ENCODE measurements at regions not wholly inside any gene's neighbourhood (a gene's known extent, or its start where the extent isn't known, plus 50 kb on each side); places are given as distances from the start of the nearest gene placed in this dataset.
A peak's percentile ranks its signal among the peaks of the same experiment; 100 is the strongest.

- Histone ChIP-seq H3K27me3 (ENCODE audit: insufficient read depth, low read length) (no peaks in the 10 kb centered on the region), H3K4me1 (ENCODE audit: control insufficient read depth in 1 of 2, insufficient read depth in 2 of 2, low read length in 2 of 2) (no peaks in the 10 kb centered on the region), H3K4ac (ENCODE audit: low read depth, low read length) (no peak overlapping the region), H4K91ac (ENCODE audit: low read depth, low read length) (no peak overlapping the region), H3K4me2 (ENCODE audit: low read length) (no peak overlapping the region), H3K14ac (ENCODE audit: low read length) (no peak overlapping the region), H2BK120ac (ENCODE audit: insufficient read depth, low read length, poor library complexity) (no peak overlapping the region), H3K9me3 (ENCODE audit: insufficient read depth, low read depth, low read length) (no peaks in the 10 kb centered on the region), H2AK5ac (ENCODE audit: low read length) (no peak overlapping the region), H2BK12ac (ENCODE audit: low read length) (no peak overlapping the region), H3K4me3 (ENCODE audit: low read depth, low read length) (no peak overlapping the region), H3K18ac (ENCODE audit: low read length) (no peak overlapping the region), H2AFZ (ENCODE audit: insufficient read depth, low read length, poor library complexity) (no peak overlapping the region), H3K36me3 (ENCODE audit: control insufficient read depth in 1 of 2, insufficient read depth in 2 of 2, low read length in 2 of 2) (no peaks in the 10 kb centered on the region), H4K8ac (ENCODE audit: low read depth, low read length) (no peak overlapping the region), H3K27ac (ENCODE audit: low read depth, low read length) (no peak overlapping the region), H3K23ac (ENCODE audit: low read length) (no peak overlapping the region), H3K9ac (ENCODE audit: low read length) (no peak overlapping the region), H3K79me1 (ENCODE audit: low read length) (no peaks in the 10 kb centered on the region), H2BK5ac (ENCODE audit: low read depth, low read length, poor library complexity) (no peak overlapping the region), H3K79me2 (ENCODE audit: control insufficient read depth, insufficient read depth, low read length, poor library complexity) (no peaks in the 10 kb centered on the region), H4K12ac (ENCODE audit: low read depth, low read length) (no peak overlapping the region)
- no peak for DNase-seq
- 86% methylated on average over 1 of the region's 10 CpGs for WGBS (ENCODE audit: extremely low coverage, insufficient coverage, insufficient read length)
Measured at GRCh38 chr12:111256629-111257434, 112.1 kb downstream of the PHETA1 start.

GRCh38 chr12:111255261-111255660 is 113.6 kb downstream of the PHETA1 start:
- no peak overlapping the region for H3K4me2 ChIP-seq (ENCODE audit: low read length)
- no peak overlapping the region for H2AK5ac ChIP-seq (ENCODE audit: low read length)
- H3K18ac ChIP-seq (ENCODE audit: low read length): no peak overlapping the region
- H3K14ac ChIP-seq (ENCODE audit: low read length): no peak overlapping the region
- no peaks in the 10 kb centered on the region for H3K4me1 ChIP-seq (ENCODE audit: control insufficient read depth in 1 of 2, insufficient read depth in 2 of 2, low read length in 2 of 2)
- no peak overlapping the region for H3K27ac ChIP-seq (ENCODE audit: low read depth, low read length)
- no peak overlapping the region for H2BK120ac ChIP-seq (ENCODE audit: insufficient read depth, low read length, poor library complexity)
- no peak overlapping the region for H4K12ac ChIP-seq (ENCODE audit: low read depth, low read length)
- no peaks in the 10 kb centered on the region for H3K36me3 ChIP-seq (ENCODE audit: control insufficient read depth in 1 of 2, insufficient read depth in 2 of 2, low read length in 2 of 2)
- H2AFZ ChIP-seq (ENCODE audit: insufficient read depth, low read length, poor library complexity): no peak overlapping the region
- no peak overlapping the region for H2BK12ac ChIP-seq (ENCODE audit: low read length)
- no CpG with 5 or more reads among the region's 7 CpGs for WGBS (ENCODE audit: extremely low coverage, insufficient coverage, insufficient read length)
- no peaks in the 10 kb centered on the region for H3K79me2 ChIP-seq (ENCODE audit: control insufficient read depth, insufficient read depth, low read length, poor library complexity)
- H4K91ac ChIP-seq (ENCODE audit: low read depth, low read length): no peak overlapping the region
- H3K27me3 ChIP-seq (ENCODE audit: insufficient read depth, low read length): no peaks in the 10 kb centered on the region
- no peak overlapping the region for H3K9ac ChIP-seq (ENCODE audit: low read length)
- no peak overlapping the region for H3K4me3 ChIP-seq (ENCODE audit: low read depth, low read length)
- H2BK5ac ChIP-seq (ENCODE audit: low read depth, low read length, poor library complexity): no peak overlapping the region
- H3K79me1 ChIP-seq (ENCODE audit: low read length): no peaks in the 10 kb centered on the region
- no peaks in the 10 kb centered on the region for H3K9me3 ChIP-seq (ENCODE audit: insufficient read depth, low read depth, low read length)
- H4K8ac ChIP-seq (ENCODE audit: low read depth, low read length): no peak overlapping the region
- H3K23ac ChIP-seq (ENCODE audit: low read length): no peak overlapping the region
- no peak for DNase-seq
- H3K4ac ChIP-seq (ENCODE audit: low read depth, low read length): no peak overlapping the region

GRCh38 chr12:111254106-111254505 is 114.8 kb downstream of the PHETA1 start:
- no peak overlapping the region for H3K14ac ChIP-seq (ENCODE audit: low read length)
- H2BK5ac ChIP-seq (ENCODE audit: low read depth, low read length, poor library complexity): no peak overlapping the region
- no peak overlapping the region for H4K12ac ChIP-seq (ENCODE audit: low read depth, low read length)
- no peak overlapping the region for H3K18ac ChIP-seq (ENCODE audit: low read length)
- H3K4me2 ChIP-seq (ENCODE audit: low read length): no peak overlapping the region
- H3K4ac ChIP-seq (ENCODE audit: low read depth, low read length): no peak overlapping the region
- peak overlapping the region; percentile 70 for H3K9ac ChIP-seq (ENCODE audit: low read length)
- H2BK120ac ChIP-seq (ENCODE audit: insufficient read depth, low read length, poor library complexity): no peak overlapping the region
- H4K8ac ChIP-seq (ENCODE audit: low read depth, low read length): no peak overlapping the region
- H4K91ac ChIP-seq (ENCODE audit: low read depth, low read length): no peak overlapping the region
- no CpG with 5 or more reads among the region's 3 CpGs for WGBS (ENCODE audit: extremely low coverage, insufficient coverage, insufficient read length)
- H3K4me3 ChIP-seq (ENCODE audit: low read depth, low read length): no peak overlapping the region
- H3K27me3 ChIP-seq (ENCODE audit: insufficient read depth, low read length): no peaks in the 10 kb centered on the region
- H3K79me2 ChIP-seq (ENCODE audit: control insufficient read depth, insufficient read depth, low read length, poor library complexity): no peaks in the 10 kb centered on the region
- H3K9me3 ChIP-seq (ENCODE audit: insufficient read depth, low read depth, low read length): no peaks in the 10 kb centered on the region
- H2AFZ ChIP-seq (ENCODE audit: insufficient read depth, low read length, poor library complexity): no peak overlapping the region
- no peak overlapping the region for H3K23ac ChIP-seq (ENCODE audit: low read length)
- no peak overlapping the region for H2BK12ac ChIP-seq (ENCODE audit: low read length)
- H2AK5ac ChIP-seq (ENCODE audit: low read length): no peak overlapping the region
- no peaks in the 10 kb centered on the region for H3K4me1 ChIP-seq (ENCODE audit: control insufficient read depth in 1 of 2, insufficient read depth in 2 of 2, low read length in 2 of 2)
- DNase-seq: no peak
- no peak overlapping the region for H3K27ac ChIP-seq (ENCODE audit: low read depth, low read length)
- no peaks in the 10 kb centered on the region for H3K36me3 ChIP-seq (ENCODE audit: control insufficient read depth in 1 of 2, insufficient read depth in 2 of 2, low read length in 2 of 2)
- H3K79me1 ChIP-seq (ENCODE audit: low read length): no peaks in the 10 kb centered on the region

- no peak for DNase-seq
- no peak overlapping the region for H4K12ac ChIP-seq (ENCODE audit: low read depth, low read length)
- no peak overlapping the region for H2AFZ ChIP-seq (ENCODE audit: insufficient read depth, low read length, poor library complexity)
- no peaks in the 10 kb centered on the region for H3K79me1 ChIP-seq (ENCODE audit: low read length)
- WGBS (ENCODE audit: extremely low coverage, insufficient coverage, insufficient read length): no CpG with 5 or more reads among the region's 12 CpGs
- no peak overlapping the region for H4K91ac ChIP-seq (ENCODE audit: low read depth, low read length)
- H3K23ac ChIP-seq (ENCODE audit: low read length): no peak overlapping the region
- H3K36me3 ChIP-seq (ENCODE audit: control insufficient read depth in 1 of 2, insufficient read depth in 2 of 2, low read length in 2 of 2): no peaks in the 10 kb centered on the region
- no peak overlapping the region for H3K4ac ChIP-seq (ENCODE audit: low read depth, low read length)
- H3K4me1 ChIP-seq (ENCODE audit: control insufficient read depth in 1 of 2, insufficient read depth in 2 of 2, low read length in 2 of 2): no peaks in the 10 kb centered on the region
- no peaks in the 10 kb centered on the region for H3K9me3 ChIP-seq (ENCODE audit: insufficient read depth, low read depth, low read length)
- no peak overlapping the region for H3K4me3 ChIP-seq (ENCODE audit: low read depth, low read length)
- H4K8ac ChIP-seq (ENCODE audit: low read depth, low read length): no peak overlapping the region
- no peak overlapping the region for H3K4me2 ChIP-seq (ENCODE audit: low read length)
- H3K18ac ChIP-seq (ENCODE audit: low read length): no peak overlapping the region
- H2BK120ac ChIP-seq (ENCODE audit: insufficient read depth, low read length, poor library complexity): no peak overlapping the region
- no peaks in the 10 kb centered on the region for H3K79me2 ChIP-seq (ENCODE audit: control insufficient read depth, insufficient read depth, low read length, poor library complexity)
- no peak overlapping the region for H2AK5ac ChIP-seq (ENCODE audit: low read length)
- no peak overlapping the region for H3K14ac ChIP-seq (ENCODE audit: low read length)
- H3K27ac ChIP-seq (ENCODE audit: low read depth, low read length): no peak overlapping the region
- H2BK5ac ChIP-seq (ENCODE audit: low read depth, low read length, poor library complexity): no peak overlapping the region
- no peaks in the 10 kb centered on the region for H3K27me3 ChIP-seq (ENCODE audit: insufficient read depth, low read length)
- no peak overlapping the region for H3K9ac ChIP-seq (ENCODE audit: low read length)
- H2BK12ac ChIP-seq (ENCODE audit: low read length): no peak overlapping the region
Measured at GRCh38 chr12:111253213-111253612, 115.7 kb downstream of the PHETA1 start.
